ENCODE measurements at regions not wholly inside any gene's neighbourhood (a gene's known extent, or its start where the extent isn't known, plus 50 kb on each side); places are given as distances from the start of the nearest gene placed in this dataset.

GRCh38 chr2:177084607-177085006, 128.0 kb upstream of the HNRNPA3 start:
- TF ChIP-seq MAZ (IDR thresholded peaks at IDR 0.05; ENCODE audit: borderline replicate concordance, low read depth, low read length): no peak
- TF ChIP-seq POLR2A (IDR thresholded peaks at IDR 0.05; ENCODE audit: low read length): no peak
- TF ChIP-seq HOXA7 (CRISPR knock-in tag; IDR thresholded peaks at IDR 0.05): no peak
- TF ChIP-seq, protein P1, sequence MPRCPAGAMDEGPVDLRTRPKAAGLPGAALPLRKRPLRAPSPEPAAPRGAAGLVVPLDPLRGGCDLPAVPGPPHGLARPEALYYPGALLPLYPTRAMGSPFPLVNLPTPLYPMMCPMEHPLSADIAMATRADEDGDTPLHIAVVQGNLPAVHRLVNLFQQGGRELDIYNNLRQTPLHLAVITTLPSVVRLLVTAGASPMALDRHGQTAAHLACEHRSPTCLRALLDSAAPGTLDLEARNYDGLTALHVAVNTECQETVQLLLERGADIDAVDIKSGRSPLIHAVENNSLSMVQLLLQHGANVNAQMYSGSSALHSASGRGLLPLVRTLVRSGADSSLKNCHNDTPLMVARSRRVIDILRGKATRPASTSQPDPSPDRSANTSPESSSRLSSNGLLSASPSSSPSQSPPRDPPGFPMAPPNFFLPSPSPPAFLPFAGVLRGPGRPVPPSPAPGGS (IDR thresholded peaks at IDR 0.05): no peak
- TF ChIP-seq, protein P2, sequence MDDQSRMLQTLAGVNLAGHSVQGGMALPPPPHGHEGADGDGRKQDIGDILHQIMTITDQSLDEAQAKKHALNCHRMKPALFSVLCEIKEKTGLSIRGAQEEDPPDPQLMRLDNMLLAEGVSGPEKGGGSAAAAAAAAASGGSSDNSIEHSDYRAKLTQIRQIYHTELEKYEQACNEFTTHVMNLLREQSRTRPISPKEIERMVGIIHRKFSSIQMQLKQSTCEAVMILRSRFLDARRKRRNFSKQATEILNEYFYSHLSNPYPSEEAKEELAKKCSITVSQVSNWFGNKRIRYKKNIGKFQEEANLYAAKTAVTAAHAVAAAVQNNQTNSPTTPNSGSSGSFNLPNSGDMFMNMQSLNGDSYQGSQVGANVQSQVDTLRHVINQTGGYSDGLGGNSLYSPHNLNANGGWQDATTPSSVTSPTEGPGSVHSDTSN (IDR thresholded peaks at IDR 0.05): no peak
- no peak for TF ChIP-seq CTCF (IDR thresholded peaks at IDR 0.05)
- no peak for TF ChIP-seq HDAC2 (IDR thresholded peaks at IDR 0.05)
- TF ChIP-seq, protein P3, sequence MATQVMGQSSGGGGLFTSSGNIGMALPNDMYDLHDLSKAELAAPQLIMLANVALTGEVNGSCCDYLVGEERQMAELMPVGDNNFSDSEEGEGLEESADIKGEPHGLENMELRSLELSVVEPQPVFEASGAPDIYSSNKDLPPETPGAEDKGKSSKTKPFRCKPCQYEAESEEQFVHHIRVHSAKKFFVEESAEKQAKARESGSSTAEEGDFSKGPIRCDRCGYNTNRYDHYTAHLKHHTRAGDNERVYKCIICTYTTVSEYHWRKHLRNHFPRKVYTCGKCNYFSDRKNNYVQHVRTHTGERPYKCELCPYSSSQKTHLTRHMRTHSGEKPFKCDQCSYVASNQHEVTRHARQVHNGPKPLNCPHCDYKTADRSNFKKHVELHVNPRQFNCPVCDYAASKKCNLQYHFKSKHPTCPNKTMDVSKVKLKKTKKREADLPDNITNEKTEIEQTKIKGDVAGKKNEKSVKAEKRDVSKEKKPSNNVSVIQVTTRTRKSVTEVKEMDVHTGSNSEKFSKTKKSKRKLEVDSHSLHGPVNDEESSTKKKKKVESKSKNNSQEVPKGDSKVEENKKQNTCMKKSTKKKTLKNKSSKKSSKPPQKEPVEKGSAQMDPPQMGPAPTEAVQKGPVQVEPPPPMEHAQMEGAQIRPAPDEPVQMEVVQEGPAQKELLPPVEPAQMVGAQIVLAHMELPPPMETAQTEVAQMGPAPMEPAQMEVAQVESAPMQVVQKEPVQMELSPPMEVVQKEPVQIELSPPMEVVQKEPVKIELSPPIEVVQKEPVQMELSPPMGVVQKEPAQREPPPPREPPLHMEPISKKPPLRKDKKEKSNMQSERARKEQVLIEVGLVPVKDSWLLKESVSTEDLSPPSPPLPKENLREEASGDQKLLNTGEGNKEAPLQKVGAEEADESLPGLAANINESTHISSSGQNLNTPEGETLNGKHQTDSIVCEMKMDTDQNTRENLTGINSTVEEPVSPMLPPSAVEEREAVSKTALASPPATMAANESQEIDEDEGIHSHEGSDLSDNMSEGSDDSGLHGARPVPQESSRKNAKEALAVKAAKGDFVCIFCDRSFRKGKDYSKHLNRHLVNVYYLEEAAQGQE (IDR thresholded peaks at IDR 0.05): no peak
- TF ChIP-seq RNF2 (IDR thresholded peaks at IDR 0.05; ENCODE audit: borderline replicate concordance, low read depth): no peak
- no peak for TF ChIP-seq CEBPB (IDR thresholded peaks at IDR 0.05)
- TF ChIP-seq EP300 (IDR thresholded peaks at IDR 0.05): no peak
- TF ChIP-seq NR3C1 (IDR thresholded peaks at IDR 0.05): no peak

Measured in A549 (cell line).